SH-SY5Y (cell line): ENCODE measurements at regions not wholly inside any gene's neighbourhood (a gene's known extent, or its start where the extent isn't known, plus 50 kb on each side); places are given as distances from the start of the nearest gene placed in this dataset.

Experiments
- GATA2 ChIP-seq: IDR thresholded peaks from 2 replicates; pipeline ENCODE4 v1.6.1; 2011; ENCODE audit warnings: mild to moderate bottlenecking, low read depth, low read length
- GATA3 ChIP-seq: IDR thresholded peaks from 2 replicates; pipeline ENCODE4 v1.6.1; 2011; ENCODE audit warnings: low read depth, mild to moderate bottlenecking, low read length, moderate library complexity

DNA sequence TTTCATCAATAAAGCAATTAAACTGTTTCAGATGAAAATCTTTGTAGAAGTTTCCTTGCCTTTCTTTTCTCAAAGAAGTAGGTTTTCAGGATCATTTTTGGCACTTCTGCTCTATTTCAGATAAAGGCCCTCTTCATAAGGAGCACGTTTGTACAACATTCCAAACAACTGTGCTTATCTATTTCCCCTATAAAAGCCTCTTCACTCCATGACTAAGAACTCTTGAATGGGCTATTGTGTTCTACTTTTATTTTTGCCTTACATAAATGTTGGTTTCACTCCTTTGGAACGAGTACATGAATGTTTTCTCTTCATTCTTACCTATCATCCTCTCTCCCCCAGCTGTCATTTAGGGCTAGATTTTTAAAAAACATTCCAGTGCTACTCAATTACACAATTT is 288.0 kb upstream of the PPP1R2C start:
- TF ChIP-seq GATA2 (no peak), GATA3 (no peak)
